Activated CD4-positive, alpha-beta T cell treated with anti-CD3 and anti-CD28 coated beads for 24 hours (primary cell): ENCODE measurements at regions not wholly inside any gene's neighbourhood (a gene's known extent, or its start where the extent isn't known, plus 50 kb on each side); places are given as distances from the start of the nearest gene placed in this dataset.

Source experiments
- DNase-seq, 2 donors: peaks; one replicate each; pipeline ENCODE4 v3.0.0-alpha.2; 2020; ENCODE audit warnings: low read depth in 2 of 2

- no peak for DNase-seq
Measured at GRCh38 chr9:95620722-95621121, 104.0 kb upstream of the PTCH1 start.

DNA sequence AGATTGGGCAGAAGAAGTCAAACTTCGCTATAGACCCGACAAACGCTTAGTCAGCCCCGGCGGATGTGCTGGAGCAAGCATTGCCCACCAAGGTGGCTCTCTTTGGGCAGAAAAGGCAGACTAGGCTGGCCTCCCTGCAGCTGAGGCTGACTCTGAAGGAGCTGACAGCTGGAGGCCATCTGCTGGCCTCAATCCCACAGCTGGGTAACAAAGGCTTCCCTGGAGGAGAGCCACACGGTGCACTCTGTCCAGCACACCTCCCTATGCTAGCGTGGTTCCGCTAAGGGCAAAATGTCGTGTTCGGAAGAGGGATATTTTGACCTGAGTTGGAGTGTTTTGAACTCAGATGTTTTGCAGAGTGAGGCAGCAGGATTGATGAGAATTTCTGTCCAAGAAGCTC lies 103.5 kb upstream of the PTCH1 start:
- DNase-seq, result no peak

DNA sequence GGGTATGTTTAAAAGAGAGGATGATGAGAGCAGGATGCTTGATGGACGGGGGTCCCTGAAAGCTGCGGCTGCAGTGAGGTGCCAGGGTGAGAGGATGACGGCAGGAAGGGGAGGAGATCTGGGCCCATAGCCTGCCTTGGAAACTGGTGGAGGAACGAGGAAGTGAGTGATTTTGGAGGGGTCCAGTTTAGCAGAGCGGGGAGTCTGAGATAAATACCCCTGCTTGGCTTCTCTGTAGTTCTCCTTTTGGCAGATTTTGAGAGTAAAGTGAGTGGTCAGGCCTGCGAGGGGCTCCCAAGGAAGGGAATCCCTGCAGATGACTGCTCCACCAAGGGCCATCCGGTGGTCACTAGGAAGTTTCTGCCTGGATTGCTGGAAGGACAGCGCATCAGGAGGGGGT lies 98.5 kb upstream of the PTCH1 start:
- DNase-seq, result no peak

DNA sequence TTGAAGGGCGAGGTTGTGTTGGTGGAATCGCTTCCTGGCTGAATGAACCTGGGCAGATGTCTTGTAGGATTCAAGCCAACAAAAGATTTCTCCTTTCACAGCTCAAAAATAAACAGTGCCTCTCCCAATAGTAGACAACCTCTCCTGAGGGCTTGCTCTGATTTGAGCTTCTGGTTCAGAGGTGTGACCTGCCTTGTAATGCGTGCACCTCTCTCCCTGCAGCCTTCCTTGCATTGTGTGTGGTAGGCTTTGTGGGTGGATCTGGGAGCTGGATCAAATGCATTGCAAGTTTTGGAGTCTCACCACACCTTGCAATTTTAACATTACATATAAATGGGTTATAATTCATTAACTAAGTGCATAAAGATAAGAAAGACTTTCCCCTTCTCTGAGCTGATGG lies 96.9 kb upstream of the PTCH1 start:
- no peak for DNase-seq

- DNase-seq, result no peak
Measured at GRCh38 chr9:95611354-95611753, 94.6 kb upstream of the PTCH1 start.

GRCh38 chr9:95610006-95610785 lies 93.4 kb upstream of the PTCH1 start:
- no peak for DNase-seq

DNA sequence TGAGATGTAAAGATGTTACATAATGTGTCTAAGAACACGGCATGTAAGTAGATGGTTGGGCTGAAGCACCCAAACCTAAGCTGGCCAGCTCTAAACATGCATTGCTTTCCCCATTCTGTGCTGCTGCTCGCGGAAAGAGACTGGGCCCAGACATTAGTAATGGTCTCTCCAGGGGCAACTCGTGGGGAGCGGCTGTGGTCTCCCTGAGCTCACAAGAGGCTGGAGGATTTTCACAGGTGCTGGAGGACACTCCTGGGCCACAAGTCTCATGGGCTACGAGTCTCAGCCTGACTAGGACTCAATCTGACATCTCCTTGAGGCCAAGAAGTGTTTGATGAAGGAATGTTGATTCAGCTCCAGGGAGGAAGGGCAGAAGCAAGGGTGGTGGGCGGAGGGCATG lies 92.7 kb upstream of the PTCH1 start:
- DNase-seq, result no peak

- DNase-seq, result no peak
Measured at GRCh38 chr9:95608341-95608740, 91.6 kb upstream of the PTCH1 start.

DNA sequence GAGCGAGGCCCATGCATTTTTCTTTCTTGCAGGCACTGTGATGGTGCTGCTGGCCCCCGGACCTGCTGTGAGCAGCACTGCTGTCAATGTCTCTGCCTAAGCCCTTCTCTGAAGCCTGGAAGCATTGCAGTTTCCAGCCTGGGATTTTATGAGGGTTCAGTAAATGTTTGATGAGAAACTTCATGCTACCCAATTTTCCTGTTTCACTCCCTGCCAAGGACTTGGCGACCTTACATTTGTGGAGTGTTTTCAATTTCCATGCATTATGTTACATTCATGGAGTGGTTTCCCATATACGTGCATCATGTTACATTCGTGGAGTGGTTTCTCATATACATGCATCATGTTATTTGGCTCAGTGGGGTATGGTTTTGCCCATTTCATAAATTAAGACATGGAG lies 90.7 kb upstream of the PTCH1 start:
- DNase-seq, result no peak

DNA sequence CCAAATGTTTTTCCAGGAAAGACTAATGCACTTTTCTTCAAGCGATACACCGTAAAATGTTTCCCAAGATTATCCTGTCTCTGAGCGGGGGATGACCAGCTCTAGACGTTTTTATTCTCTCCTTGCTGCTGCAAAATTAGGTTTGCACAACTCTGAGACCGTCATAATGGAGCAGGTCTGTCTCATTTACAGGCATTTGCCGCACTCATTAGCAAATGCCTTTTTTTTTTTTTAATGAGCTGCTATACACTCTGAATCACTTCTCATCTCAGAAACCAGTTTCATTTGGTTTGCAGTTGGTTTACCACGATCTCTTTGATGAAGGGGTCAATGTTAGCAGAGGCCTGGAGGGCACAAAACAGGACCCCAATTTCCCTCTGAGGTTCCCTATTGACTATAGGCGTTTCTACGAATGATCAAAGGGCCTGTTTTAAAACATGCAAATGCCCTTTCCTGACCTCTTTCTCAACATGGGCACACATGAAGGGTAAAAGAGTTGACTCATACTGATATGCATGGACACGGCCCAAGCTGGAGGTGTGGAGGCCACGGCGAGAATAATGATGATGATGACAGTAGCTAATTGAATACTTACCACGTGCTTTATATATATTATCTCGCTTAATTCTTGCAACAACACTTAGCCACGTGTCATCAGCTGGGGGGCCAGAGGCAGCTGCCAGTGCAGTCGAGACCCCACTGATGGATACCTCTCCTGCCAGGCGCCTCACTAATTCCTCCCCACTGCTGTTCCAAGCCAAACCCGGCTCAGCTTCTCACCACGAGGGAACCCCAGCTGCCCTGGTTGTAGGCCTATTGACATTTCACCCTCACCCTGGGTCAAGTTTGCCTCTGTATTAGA lies 89.9 kb upstream of the PTCH1 start:
- DNase-seq, result no peak

- DNase-seq, result no peak
Measured at GRCh38 chr9:95605816-95606488, 89.2 kb upstream of the PTCH1 start.

DNA sequence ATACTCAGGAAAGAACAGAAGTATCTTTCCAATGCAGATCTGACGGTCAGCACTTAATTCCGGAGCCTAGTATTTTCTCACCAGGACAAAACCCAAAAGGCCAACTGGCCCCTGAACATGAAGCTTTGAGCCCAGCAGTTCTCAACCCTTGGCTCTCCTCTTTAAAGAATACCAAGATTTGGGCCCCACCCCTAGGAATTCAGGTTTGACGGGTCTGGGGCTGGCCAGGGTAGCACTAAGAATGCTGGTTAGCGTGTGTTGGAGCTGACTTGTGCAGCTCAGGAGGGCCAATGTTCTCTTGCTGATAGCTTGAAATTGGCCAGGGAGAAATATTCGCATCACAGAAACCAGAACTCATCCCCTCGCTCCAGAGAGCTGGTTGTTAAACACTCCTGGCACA lies 88.3 kb upstream of the PTCH1 start:
- DNase-seq, result no peak

DNA sequence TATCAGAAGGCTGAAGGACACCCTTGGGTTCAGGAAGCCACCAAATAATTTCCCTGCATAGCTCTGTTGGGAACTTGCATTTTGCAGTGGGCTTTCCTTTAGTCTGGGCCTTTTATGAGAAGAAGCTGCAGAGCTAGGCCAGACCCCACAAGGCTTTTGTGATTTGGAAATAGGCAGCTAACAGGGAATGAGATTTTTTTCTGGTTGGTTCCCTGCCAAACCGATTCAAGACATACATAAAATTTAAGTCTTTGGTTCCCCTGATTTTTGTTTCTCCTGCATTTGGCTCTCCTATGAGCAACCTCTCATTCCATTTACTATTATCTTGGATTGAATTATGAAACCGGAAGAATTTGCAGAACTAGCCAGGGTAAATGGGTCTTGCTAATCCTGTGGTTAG lies 81.5 kb upstream of the PTCH1 start:
- no peak for DNase-seq

- no peak for DNase-seq
Measured at GRCh38 chr9:95595721-95596295, 79.0 kb upstream of the PTCH1 start.

- no peak for DNase-seq
Measured at GRCh38 chr9:95592931-95593330, 76.2 kb upstream of the PTCH1 start.

DNA sequence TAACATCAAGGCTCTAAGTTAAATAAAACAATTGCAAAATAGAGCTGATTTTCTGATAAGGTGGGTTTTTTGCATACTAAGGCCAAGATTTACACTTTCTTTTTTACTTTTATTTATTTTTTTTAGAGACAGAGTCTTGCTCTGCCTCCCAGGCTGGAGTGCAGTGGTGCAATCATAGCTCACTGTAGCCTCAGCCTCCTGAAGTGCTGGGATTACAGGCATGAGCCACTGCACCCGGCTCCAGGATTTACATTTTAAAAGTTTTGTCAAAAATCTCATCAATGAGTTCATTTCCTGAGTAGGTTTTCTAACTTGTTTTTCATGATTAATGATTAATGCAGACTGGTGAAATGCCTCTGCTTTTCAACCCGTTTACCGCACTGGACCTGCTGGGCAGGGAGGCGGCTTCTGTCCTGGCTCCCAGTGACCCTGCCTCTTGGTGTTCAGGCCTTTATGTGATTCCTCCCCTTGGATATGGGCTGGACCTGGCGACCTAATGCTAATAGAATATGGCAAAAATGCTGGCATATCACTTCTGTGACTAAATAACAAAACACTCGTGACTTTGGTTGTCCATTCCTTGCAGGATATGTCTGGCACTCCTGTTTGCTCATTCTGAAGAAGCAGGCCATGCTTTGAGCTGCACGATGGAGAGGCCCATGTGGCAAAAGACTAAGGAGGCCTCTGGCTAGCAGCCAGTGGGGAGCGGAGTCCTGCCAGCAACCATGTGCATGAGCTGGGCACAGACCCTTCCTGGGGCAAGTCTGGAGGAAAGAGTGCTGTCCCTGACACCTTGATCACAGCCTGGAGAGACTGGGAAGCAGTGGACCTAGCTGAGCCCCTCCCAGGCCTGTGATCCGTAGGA lies 72.2 kb upstream of the PTCH1 start:
- DNase-seq, result no peak

DNA sequence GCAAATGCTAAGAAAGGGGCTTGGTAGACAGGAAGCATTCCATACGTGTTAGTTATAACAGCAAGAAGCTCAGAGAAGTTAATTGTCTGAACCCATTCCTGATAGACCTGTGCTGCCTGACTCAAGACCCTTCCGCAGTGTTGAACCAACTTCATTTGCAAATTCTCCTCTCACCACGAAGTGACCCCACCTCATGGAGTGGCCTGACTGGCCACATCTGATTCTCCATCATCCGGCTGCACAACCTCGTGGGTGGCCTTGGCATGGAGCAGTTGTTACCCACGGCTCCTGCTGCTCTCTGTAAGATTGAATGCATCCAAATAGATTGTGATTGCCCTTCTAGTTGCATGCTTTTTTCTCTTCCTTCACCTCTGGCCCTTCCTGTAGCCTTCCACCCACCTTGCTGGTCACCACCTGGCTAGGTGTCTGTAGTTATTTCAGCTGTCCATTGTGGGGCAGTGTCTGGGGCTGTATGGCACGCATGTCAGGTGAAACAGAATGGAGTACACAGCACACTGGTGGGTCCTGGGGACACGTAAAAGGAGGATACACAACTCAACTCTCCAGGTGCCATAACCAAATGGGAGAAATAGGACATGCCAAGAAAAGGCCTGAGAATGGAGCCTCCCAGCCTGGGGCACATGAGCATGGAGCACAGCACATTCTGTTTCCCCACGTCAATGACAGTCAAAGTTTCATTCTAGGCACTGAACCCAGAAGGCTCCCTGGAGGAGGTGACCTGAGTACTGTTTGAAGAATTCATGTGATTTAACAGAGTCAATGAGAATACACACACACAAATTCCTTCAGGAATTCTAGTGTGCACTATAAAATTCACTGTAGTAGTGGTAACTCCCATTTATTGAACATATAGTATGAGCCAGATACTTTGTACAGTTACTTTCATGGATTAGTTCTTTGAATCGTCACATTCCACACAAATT lies 70.5 kb upstream of the PTCH1 start:
- DNase-seq, result no peak

DNA sequence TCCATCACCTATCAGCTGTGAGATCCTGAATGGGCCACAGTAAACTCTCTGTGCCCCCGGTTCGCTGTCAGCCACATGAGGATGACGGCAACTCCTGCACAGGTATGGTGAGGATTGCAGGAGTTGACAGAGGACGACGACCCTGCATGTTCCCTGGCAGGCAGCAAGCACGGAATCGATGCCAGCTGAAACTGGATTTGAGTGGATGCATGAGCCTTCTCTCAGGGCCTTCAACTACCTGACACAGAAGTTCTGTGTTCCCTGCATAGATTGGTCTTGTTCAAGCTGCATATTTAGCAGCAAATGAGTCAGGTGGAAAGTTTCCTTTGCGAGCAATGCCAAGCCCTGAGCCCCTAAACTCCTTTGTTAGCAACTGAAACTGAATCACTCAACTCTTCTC lies 69.6 kb upstream of the PTCH1 start:
- DNase-seq, result no peak

DNA sequence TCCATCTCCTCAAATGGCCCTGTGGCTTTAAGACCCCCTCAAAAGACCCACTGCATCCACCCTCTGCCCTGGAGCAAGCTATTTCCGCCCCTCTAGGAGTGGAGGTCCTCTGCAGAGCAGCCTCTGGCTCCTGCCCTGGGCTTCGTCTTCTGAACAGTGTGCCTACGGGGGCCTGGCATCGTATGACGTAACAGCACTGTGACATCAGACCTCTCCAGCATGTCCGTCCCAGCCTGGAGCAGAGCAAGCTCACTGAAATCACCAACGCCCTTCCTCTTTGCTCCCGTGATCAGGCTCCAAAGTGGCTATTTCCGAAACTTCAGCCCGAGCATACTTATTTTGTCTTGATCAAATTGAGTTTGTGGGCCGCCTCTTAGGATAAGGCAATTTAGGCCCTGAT lies 69.1 kb upstream of the PTCH1 start:
- no peak for DNase-seq

DNA sequence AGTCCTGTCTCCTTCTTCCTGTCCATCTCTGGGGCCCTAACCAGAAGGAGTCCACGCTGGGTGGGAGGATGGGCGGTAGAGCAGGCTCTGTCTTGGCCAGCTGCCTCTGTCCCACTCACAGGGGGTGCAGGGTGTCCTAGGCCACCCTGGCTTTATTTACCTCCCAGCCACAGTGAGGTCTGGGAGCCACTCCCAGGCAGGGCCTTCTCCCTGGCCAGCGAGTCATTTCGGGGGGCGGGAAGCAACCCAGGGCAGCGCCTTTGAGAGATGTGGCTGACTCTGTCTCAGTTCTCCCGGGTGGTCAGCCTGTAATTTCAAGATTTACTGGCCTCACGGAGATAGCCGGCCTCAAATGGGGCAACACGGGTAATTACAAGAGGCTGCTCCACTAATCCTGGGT lies 67.4 kb upstream of the PTCH1 start:
- DNase-seq, result no peak
